Breast epithelium (tissue), 3 donors: ENCODE measurements at regions not wholly inside any gene's neighbourhood (a gene's known extent, or its start where the extent isn't known, plus 50 kb on each side); places are given as distances from the start of the nearest gene placed in this dataset.

Experiments
- POLR2AphosphoS5 ChIP-seq, 3 donors: sonication (generic); formaldehyde crosslinking; IDR thresholded peaks; one replicate each; pipeline ENCODE4 v1.6.1; 2017; ENCODE audit warnings: antibody characterized with exemption in 3 of 3
- TF ChIP-seq, protein P1 (sequence below), 3 donors: fragments of 450-650 bp; IDR thresholded peaks; one replicate each; pipeline ENCODE4 v1.5.1; 2016 to 2017; ENCODE audit warnings: antibody characterized with exemption in 3 of 3, mild to moderate bottlenecking in 3 of 3, moderate library complexity in 3 of 3

GRCh38 chr10:78907551-78908211 is 161.1 kb upstream of the ZMIZ1 start:
- TF ChIP-seq, protein P1, sequence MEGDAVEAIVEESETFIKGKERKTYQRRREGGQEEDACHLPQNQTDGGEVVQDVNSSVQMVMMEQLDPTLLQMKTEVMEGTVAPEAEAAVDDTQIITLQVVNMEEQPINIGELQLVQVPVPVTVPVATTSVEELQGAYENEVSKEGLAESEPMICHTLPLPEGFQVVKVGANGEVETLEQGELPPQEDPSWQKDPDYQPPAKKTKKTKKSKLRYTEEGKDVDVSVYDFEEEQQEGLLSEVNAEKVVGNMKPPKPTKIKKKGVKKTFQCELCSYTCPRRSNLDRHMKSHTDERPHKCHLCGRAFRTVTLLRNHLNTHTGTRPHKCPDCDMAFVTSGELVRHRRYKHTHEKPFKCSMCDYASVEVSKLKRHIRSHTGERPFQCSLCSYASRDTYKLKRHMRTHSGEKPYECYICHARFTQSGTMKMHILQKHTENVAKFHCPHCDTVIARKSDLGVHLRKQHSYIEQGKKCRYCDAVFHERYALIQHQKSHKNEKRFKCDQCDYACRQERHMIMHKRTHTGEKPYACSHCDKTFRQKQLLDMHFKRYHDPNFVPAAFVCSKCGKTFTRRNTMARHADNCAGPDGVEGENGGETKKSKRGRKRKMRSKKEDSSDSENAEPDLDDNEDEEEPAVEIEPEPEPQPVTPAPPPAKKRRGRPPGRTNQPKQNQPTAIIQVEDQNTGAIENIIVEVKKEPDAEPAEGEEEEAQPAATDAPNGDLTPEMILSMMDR (IDR thresholded peaks at IDR 0.05): no peak
- TF ChIP-seq POLR2AphosphoS5 (IDR thresholded peaks at IDR 0.05): no peak
